Hepatocyte (in vitro differentiated cells): ENCODE measurements at regions not wholly inside any gene's neighbourhood (a gene's known extent, or its start where the extent isn't known, plus 50 kb on each side); places are given as distances from the start of the nearest gene placed in this dataset.

ENCODE experiments used
- EZH2 ChIP-seq: fragments of 200-600 bp; sonication (generic); IDR thresholded peaks from 2 replicates; pipeline ENCODE4 v1.6.1; 2016; ENCODE audit warnings: antibody characterized with exemption, mild to moderate bottlenecking, borderline replicate concordance
- EZH2phosphoT487 ChIP-seq: fragments of 200-600 bp; sonication (generic); IDR thresholded peaks from one replicate; pipeline ENCODE4 v1.6.1; 2018; ENCODE audit warnings: antibody characterized with exemption, mild to moderate bottlenecking, low read depth, moderate library complexity; ENCODE audit not compliant: unreplicated experiment, severe bottlenecking
- TF ChIP-seq, protein P1 (sequence below): fragments of 200-600 bp; sonication (generic); IDR thresholded peaks from 2 replicates; pipeline ENCODE4 v1.5.1; 2016; ENCODE audit warnings: antibody characterized with exemption, mild to moderate bottlenecking; ENCODE audit not compliant: poor library complexity

DNA sequence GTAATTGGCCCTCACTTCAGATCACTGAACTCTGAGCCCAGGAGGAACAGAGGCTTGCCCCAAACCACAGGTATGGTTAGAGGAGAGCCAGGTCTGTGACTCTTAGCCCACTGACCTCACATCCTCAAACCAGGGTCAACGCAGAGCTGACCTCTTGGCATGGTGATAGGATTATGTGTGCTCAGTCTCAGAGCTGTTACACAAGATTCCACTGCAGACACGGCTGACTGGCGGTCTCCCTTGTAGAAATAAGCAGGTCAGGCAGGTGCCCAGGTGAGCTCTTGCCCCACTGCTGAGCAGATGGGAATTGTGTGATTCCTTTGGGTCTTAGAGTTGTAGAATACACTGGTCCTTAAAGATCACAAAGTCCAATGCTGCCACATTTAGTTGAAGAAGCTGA, 66.0 kb upstream of the PITX1 start:
- TF ChIP-seq, protein P1, sequence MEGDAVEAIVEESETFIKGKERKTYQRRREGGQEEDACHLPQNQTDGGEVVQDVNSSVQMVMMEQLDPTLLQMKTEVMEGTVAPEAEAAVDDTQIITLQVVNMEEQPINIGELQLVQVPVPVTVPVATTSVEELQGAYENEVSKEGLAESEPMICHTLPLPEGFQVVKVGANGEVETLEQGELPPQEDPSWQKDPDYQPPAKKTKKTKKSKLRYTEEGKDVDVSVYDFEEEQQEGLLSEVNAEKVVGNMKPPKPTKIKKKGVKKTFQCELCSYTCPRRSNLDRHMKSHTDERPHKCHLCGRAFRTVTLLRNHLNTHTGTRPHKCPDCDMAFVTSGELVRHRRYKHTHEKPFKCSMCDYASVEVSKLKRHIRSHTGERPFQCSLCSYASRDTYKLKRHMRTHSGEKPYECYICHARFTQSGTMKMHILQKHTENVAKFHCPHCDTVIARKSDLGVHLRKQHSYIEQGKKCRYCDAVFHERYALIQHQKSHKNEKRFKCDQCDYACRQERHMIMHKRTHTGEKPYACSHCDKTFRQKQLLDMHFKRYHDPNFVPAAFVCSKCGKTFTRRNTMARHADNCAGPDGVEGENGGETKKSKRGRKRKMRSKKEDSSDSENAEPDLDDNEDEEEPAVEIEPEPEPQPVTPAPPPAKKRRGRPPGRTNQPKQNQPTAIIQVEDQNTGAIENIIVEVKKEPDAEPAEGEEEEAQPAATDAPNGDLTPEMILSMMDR: no peak
- TF ChIP-seq EZH2 (no peak), EZH2phosphoT487 (no peak)
